Activated B cell treated with CpG ODN at 0.5 μM for 24 hours (primary cell): ENCODE measurements at regions not wholly inside any gene's neighbourhood (a gene's known extent, or its start where the extent isn't known, plus 50 kb on each side); places are given as distances from the start of the nearest gene placed in this dataset.

Experiments used
- ATAC-seq: fragments of 200-7000 bp; cut with Tn5 transposase; one replicate; pipeline ENCODE4 v1.10.0; 2021; ENCODE audit warnings: low read depth, mild to moderate bottlenecking, moderate library complexity
- CTCF ChIA-PET: fragments of 350-600 bp; sonication (Branson Sonifier 250); formaldehyde crosslinking; loops from one replicate; lab custom pipeline; 2021; ENCODE audit warnings: antibody characterized with exemption; lab: Charles Lee
- POLR2A ChIA-PET: fragments of 350-600 bp; sonication (Branson Sonifier 250); formaldehyde crosslinking; loops from one replicate; lab custom pipeline; 2021; ENCODE audit warnings: antibody characterized with exemption; lab: Charles Lee
- DNase-seq: peaks from one replicate; pipeline ENCODE4 v3.0.0; 2022
- H3K27ac Mint-ChIP-seq: one replicate; pipeline ENCODE4 v1.8.0; 2020; ENCODE audit warnings: mixed read lengths
- H3K27me3 Mint-ChIP-seq: one replicate; pipeline ENCODE4 v1.8.0; 2021; ENCODE audit warnings: mixed read lengths
- H3K36me3 Mint-ChIP-seq: one replicate; pipeline ENCODE4 v1.8.0; 2021; ENCODE audit warnings: low read depth, mixed read lengths
- H3K4me1 Mint-ChIP-seq: one replicate; pipeline ENCODE4 v1.8.0; 2021; ENCODE audit warnings: mixed read lengths
- H3K4me3 Mint-ChIP-seq: one replicate; pipeline ENCODE4 v1.8.0; 2020; ENCODE audit warnings: mild to moderate bottlenecking, mixed read lengths
- H3K9me3 Mint-ChIP-seq: one replicate; pipeline ENCODE4 v1.8.0; 2020; ENCODE audit warnings: mixed read lengths
- CTCF ChIP-seq: fragments of 200-600 bp; IDR thresholded peaks from one replicate; pipeline ENCODE4 v1.8.0; 2022; ENCODE audit warnings: antibody characterized with exemption, mild to moderate bottlenecking
- intact Hi-C: fragments of 100-400 bp; cut with micrococcal nuclease; formaldehyde crosslinking; loops from one replicate; pipeline ENCODE4 v1.15.1; 2024

GRCh38 chr1:58905126-58905490 is 121.3 kb upstream of the JUN start:
- no peaks in the 10 kb centered on the region for H3K9me3 Mint-ChIP-seq
- no peak for DNase-seq
- ATAC-seq: no peak
- CTCF ChIA-PET: interaction anchor here (0.7 to 1.2 kb wide), 2 partner anchors 8 to 140 kb away, joined by 3 read pairs; no protein-coding TSS in a partner anchor
- peak overlapping the region; percentile 66 for H3K4me3 Mint-ChIP-seq
- peaks cover 16% of the 10 kb centered on the region for H3K4me1 Mint-ChIP-seq
- POLR2A ChIA-PET: no interaction called here
- no peaks in the 10 kb centered on the region for H3K36me3 Mint-ChIP-seq
- H3K27me3 Mint-ChIP-seq: no peaks in the 10 kb centered on the region
- peak overlapping the region; percentile 19 for H3K27ac Mint-ChIP-seq
- intact Hi-C loops: no loop called here
- TF ChIP-seq CTCF: no peak

- POLR2A ChIA-PET: no interaction called here
- Mint-ChIP-seq H3K9me3 (no peaks in the 10 kb centered on the region), H3K4me1 (peaks cover 16% of the 10 kb centered on the region), H3K4me3 (no peak overlapping the region), H3K27me3 (no peaks in the 10 kb centered on the region), H3K36me3 (no peaks in the 10 kb centered on the region), H3K27ac (no peak overlapping the region)
- CTCF ChIA-PET: interaction anchor here (0.7 to 0.8 kb wide), 2 partner anchors 140 to 854 kb away, joined by 3 read pairs; no protein-coding TSS in a partner anchor
- intact Hi-C loops: no loop called here
- TF ChIP-seq CTCF: no peak
- DNase-seq: no peak
- no peak for ATAC-seq
Measured at GRCh38 chr1:58905628-58906221, 121.9 kb upstream of the JUN start.

GRCh38 chr1:58907398-58907797 is 123.6 kb upstream of the JUN start:
- ChIA-PET POLR2A (no interaction called here), CTCF (no interaction called here)
- Mint-ChIP-seq H3K27ac (no peak overlapping the region), H3K27me3 (no peaks in the 10 kb centered on the region), H3K9me3 (no peaks in the 10 kb centered on the region), H3K4me3 (no peak overlapping the region), H3K36me3 (no peaks in the 10 kb centered on the region), H3K4me1 (peaks cover 16% of the 10 kb centered on the region)
- no peak for TF ChIP-seq CTCF
- no peak for DNase-seq
- no peak for ATAC-seq
- intact Hi-C loops: no loop called here

GRCh38 chr1:58908561-58909560 is 125.0 kb upstream of the JUN start:
- peaks cover 7% of the 10 kb centered on the region for H3K4me1 Mint-ChIP-seq
- H3K9me3 Mint-ChIP-seq: no peaks in the 10 kb centered on the region
- ATAC-seq (no peak), DNase-seq (no peak)
- CTCF ChIA-PET: no interaction called here
- H3K36me3 Mint-ChIP-seq: no peaks in the 10 kb centered on the region
- H3K27me3 Mint-ChIP-seq: no peaks in the 10 kb centered on the region
- POLR2A ChIA-PET: no interaction called here
- TF ChIP-seq CTCF: no peak
- intact Hi-C loops: no loop called here
- no peak overlapping the region for H3K4me3 Mint-ChIP-seq
- no peak overlapping the region for H3K27ac Mint-ChIP-seq
